GM12874 (cell line): ENCODE measurements at regions not wholly inside any gene's neighbourhood (a gene's known extent, or its start where the extent isn't known, plus 50 kb on each side); places are given as distances from the start of the nearest gene placed in this dataset.

Experiments
- TF ChIP-seq, protein P1 (sequence below): IDR thresholded peaks from 2 replicates; pipeline ENCODE4 v1.5.1; 2011; ENCODE audit warnings: low read depth, mild to moderate bottlenecking, control low read depth, low read length, moderate library complexity; ENCODE audit not compliant: insufficient read depth

DNA sequence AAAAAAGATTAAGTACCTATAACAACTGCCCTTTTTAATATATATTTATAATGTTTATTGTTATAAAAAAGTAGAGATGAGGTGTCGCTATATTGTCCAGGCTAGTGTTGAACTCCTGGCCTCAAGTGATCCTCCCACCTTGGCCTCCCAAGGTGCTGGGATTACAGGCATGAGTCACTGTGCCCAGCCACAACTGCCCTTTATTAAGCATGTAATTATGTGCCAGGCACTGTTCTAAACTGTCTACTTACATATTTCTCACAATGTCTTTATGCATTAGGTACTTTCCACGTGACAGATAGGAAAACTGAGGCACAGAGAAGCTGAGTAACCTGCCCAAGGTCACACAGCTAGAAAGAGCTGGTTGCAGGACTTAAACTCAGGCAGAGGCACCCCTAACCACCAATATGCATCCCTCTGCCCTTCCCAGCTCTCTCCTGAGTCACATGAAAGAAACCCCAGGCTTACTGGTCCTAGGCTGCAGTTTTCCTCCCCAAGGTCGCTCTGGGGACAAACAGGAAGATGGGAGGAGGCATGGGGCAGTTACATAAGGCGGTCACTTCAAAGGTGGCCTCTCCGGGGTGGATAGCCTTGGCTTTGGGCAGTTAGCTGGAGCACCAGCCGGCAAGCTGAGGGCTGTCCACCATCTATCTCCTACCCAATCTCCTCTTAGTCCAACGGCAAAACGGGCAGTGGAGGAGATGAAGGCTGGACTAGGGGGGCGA, 54.6 kb upstream of the TBX3 start:
- TF ChIP-seq, protein P1, sequence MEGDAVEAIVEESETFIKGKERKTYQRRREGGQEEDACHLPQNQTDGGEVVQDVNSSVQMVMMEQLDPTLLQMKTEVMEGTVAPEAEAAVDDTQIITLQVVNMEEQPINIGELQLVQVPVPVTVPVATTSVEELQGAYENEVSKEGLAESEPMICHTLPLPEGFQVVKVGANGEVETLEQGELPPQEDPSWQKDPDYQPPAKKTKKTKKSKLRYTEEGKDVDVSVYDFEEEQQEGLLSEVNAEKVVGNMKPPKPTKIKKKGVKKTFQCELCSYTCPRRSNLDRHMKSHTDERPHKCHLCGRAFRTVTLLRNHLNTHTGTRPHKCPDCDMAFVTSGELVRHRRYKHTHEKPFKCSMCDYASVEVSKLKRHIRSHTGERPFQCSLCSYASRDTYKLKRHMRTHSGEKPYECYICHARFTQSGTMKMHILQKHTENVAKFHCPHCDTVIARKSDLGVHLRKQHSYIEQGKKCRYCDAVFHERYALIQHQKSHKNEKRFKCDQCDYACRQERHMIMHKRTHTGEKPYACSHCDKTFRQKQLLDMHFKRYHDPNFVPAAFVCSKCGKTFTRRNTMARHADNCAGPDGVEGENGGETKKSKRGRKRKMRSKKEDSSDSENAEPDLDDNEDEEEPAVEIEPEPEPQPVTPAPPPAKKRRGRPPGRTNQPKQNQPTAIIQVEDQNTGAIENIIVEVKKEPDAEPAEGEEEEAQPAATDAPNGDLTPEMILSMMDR = no peak

DNA sequence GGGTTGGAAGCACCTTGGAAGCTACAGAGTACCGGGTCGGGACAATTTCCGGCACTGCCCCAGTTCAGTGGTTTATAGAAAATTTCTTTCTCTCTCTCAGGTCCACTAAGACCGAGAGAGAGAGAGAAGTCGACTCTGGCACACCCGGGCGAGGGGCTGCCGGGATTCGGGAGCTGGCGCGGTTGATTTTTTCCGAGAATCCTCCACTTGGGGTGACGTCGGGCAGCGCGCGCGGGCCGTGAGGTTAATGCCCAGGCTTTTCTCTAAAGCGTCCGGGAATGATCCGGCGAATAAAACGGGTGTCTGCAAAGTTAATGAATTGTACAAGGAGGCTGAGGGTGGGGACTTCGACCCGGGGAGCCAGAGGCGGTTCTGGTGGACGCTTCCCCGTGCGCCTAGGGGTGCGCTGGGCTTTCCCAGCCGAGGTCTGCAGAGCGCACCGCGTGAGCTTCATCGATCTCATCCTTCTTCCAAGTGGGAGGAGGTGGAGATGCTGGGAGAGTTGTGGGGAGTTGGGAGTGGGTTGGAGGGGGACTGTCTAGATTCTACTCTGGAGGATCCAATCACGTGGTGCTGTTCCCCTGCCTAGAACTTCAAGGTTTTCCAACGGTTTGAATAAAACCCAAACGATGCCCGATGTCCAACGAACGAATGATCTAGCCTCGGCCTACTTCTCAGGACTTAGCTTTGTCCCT, 51.9 kb upstream of the TBX3 start:
- TF ChIP-seq, protein P1 = no peak

DNA sequence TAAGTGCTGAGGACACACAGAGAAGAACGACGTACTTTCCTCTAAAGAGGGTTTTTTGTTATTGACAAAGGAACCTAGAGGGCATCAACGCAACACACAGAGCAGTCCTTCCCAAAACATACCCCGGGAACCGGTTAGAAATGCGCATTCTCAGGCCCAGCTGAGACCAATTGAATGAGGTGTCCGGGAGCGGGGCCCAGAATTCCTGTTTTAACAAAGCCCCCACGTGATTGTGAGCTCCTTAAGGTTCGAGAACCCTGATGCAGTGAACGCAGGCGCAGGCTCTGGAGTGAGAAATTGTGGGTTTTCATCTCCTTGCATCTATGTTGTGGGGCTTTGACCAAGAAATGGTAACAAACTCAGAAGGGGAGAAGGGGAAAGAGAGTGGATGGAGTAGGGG, 51.0 kb upstream of the TBX3 start:
- TF ChIP-seq, protein P1 = no peak

DNA sequence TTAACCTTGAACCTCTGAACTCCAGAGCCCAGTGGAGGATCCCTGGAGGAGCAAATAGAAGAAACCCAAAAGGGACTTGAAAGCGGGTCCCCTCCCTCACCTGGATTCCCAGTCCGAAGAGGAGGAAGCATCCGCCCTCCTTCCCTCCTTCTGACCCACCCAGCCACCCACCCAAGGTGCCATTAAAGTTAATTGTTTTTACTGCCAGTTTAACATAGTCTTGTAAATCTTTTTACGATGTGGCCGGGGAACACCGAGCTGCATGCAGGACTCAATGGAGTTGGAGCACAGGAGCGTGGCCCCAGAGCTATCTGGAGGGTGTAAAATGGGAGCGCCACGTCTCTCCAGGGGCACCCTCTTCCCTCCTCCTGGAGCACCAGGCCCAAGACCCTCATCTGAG, 49.9 kb upstream of the TBX3 start:
- TF ChIP-seq, protein P1 = no peak
